NCI-H2171 treated with DMSO at 0.1 percent for 48 hours (cell line): ENCODE measurements at regions not wholly inside any gene's neighbourhood (a gene's known extent, or its start where the extent isn't known, plus 50 kb on each side); places are given as distances from the start of the nearest gene placed in this dataset.
"Not testable (repeated sequence)": the region's sequence is repeated elsewhere in the genome, so short reads cannot be mapped to it uniquely, and the experiment has no call there.

Experiments
- DNase-seq: peaks from one replicate; lab custom pipeline; 2025; lab: John Stamatoyannopoulos, UW

GRCh38 chr12:119931402-119931801 lies 54.3 kb upstream of the CIT start:
- no peak for DNase-seq

- no peak for DNase-seq
Observed at GRCh38 chr12:119932921-119933320, 55.8 kb upstream of the CIT start.

GRCh38 chr12:119934780-119935179 lies 54.3 kb upstream of the BICDL1 start:
- not testable (repeated sequence) for DNase-seq

- DNase-seq = no peak
Observed at GRCh38 chr12:119936705-119937311, 52.2 kb upstream of the BICDL1 start.

- peak; percentile 51 for DNase-seq
Observed at GRCh38 chr12:119938049-119938667, 50.9 kb upstream of the BICDL1 start.
